Calu3 (cell line): ENCODE measurements at regions not wholly inside any gene's neighbourhood (a gene's known extent, or its start where the extent isn't known, plus 50 kb on each side); places are given as distances from the start of the nearest gene placed in this dataset.
"Not testable (repeated sequence)": the region's sequence is repeated elsewhere in the genome, so short reads cannot be mapped to it uniquely, and the experiment has no call there.

Experiments
- BruUV-seq: library from RNA; stranded (reverse); fragments of 400-500 nt; replicated peaks from 2 replicates; lab custom pipeline; 2021; lab: Mats Ljungman, UMichigan
- CTCF ChIA-PET: fragments of 300-600 bp; sonication (Branson Sonifier 250); formaldehyde crosslinking; loops from one replicate; lab custom pipeline; 2022; ENCODE audit warnings: antibody characterized with exemption; lab: Charles Lee
- DNase-seq: peaks from one replicate; pipeline ENCODE4 v3.0.0; 2022
- H3K27ac Mint-ChIP-seq: one replicate; pipeline ENCODE4 v1.8.0; 2022; ENCODE audit warnings: mixed read lengths; ENCODE audit not compliant: unreplicated experiment
- H3K27me3 Mint-ChIP-seq: one replicate; pipeline ENCODE4 v1.8.0; 2022; ENCODE audit warnings: mixed read lengths; ENCODE audit not compliant: unreplicated experiment
- H3K36me3 Mint-ChIP-seq: one replicate; pipeline ENCODE4 v1.8.0; 2022; ENCODE audit warnings: mild to moderate bottlenecking, moderate library complexity, mixed read lengths; ENCODE audit not compliant: insufficient read depth, unreplicated experiment
- H3K4me1 Mint-ChIP-seq: one replicate; pipeline ENCODE4 v1.8.0; 2022; ENCODE audit warnings: mild to moderate bottlenecking, low read depth, mixed read lengths; ENCODE audit not compliant: unreplicated experiment
- H3K4me3 Mint-ChIP-seq: one replicate; pipeline ENCODE4 v1.8.0; 2022; ENCODE audit warnings: mild to moderate bottlenecking, low read depth, moderate library complexity, mixed read lengths; ENCODE audit not compliant: unreplicated experiment
- H3K9me3 Mint-ChIP-seq: one replicate; pipeline ENCODE4 v1.8.0; 2022; ENCODE audit warnings: low read depth, mixed read lengths; ENCODE audit not compliant: unreplicated experiment
- intact Hi-C: fragments of 100-400 bp; cut with micrococcal nuclease; formaldehyde crosslinking; loops from one replicate; pipeline ENCODE4 v1.10.0; 2022; ENCODE audit not compliant: unreplicated experiment
- TF ChIP-seq, protein P1 (sequence below): fragments of 200-600 bp; IDR thresholded peaks from one replicate; pipeline ENCODE4 v1.8.0; 2022; ENCODE audit warnings: antibody characterized with exemption; ENCODE audit not compliant: unreplicated experiment

DNA sequence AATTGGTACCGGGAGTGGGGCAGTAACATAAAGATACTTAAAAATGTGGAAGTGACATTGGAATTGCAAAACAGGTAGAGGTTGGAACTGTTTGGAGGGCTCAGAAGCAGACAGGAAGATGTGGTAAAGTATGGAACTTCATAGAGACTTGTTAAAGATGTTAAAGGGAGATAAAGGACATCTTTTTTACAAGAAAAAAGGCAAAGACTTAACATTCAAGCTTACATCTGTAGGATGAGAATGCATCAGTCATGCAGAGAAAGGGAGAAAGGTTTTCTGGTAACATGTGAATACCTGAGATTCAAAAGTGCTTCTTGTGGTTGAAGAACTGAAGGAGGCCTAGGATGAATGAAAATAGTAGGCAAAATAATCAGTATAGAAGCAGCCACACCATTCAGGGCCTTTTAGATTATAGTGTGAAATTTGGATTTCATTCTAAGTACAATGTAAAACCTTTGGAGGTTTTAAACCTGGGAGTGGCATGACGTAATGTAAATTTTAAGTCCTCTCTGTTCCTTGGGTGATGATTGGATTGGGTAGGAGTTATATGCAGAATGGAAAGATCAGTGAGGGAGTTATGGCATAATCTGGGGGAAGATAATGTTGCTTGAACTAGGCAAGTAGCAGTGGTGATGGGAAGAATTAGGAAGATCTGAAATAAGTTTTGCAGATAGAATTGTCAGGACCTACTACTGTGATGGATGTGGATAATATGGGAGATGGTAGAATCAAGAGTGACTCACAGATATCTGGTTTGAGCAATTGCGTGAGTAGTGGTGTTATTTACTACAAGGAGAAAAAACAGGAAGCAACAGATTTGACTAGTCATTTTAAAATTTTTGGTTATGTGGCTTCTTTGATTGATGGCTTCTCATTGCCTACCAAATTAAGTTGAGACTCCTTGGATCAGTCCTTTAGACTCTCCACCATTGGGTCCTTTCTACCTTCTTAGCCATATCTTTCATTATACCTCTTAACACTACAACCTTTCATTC lies 138.7 kb downstream of the VSIG4 start:
- Mint-ChIP-seq H3K36me3 (no peaks in the 10 kb centered on the region), H3K27me3 (no peaks in the 10 kb centered on the region), H3K9me3 (peaks cover 5% of the 10 kb centered on the region), H3K4me3 (no peak overlapping the region), H3K4me1 (no peaks in the 10 kb centered on the region), H3K27ac (no peak overlapping the region)
- CTCF ChIA-PET, result no interaction called here
- no TSS peak for BruUV-seq
- no peak for DNase-seq
- intact Hi-C loops, result no loop called here
- TF ChIP-seq, protein P1, sequence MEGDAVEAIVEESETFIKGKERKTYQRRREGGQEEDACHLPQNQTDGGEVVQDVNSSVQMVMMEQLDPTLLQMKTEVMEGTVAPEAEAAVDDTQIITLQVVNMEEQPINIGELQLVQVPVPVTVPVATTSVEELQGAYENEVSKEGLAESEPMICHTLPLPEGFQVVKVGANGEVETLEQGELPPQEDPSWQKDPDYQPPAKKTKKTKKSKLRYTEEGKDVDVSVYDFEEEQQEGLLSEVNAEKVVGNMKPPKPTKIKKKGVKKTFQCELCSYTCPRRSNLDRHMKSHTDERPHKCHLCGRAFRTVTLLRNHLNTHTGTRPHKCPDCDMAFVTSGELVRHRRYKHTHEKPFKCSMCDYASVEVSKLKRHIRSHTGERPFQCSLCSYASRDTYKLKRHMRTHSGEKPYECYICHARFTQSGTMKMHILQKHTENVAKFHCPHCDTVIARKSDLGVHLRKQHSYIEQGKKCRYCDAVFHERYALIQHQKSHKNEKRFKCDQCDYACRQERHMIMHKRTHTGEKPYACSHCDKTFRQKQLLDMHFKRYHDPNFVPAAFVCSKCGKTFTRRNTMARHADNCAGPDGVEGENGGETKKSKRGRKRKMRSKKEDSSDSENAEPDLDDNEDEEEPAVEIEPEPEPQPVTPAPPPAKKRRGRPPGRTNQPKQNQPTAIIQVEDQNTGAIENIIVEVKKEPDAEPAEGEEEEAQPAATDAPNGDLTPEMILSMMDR, result no peak

DNA sequence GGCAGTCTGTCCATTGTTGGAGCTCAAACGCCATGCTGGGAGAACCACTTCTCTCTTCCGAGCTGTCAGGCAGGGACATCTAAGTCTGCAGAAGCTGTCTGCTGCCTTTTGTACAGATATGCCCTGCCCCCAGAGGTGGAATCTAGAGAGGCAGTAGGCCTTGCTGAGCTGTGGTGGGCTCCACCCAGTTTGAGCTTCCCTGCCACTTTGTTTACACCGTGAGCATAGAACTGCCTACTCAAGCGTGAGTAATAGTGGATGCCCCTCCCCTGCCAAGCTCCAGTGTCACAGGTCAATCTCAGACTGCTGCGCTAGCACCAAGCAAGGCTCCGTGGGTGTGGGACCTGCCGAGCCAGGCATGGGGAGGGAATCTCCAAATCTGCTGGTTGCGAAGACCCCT lies 145.7 kb downstream of the VSIG4 start:
- Mint-ChIP-seq H3K27ac (no peak overlapping the region), H3K4me1 (no peaks in the 10 kb centered on the region), H3K4me3 (no peak overlapping the region), H3K27me3 (no peaks in the 10 kb centered on the region), H3K9me3 (peaks cover 4% of the 10 kb centered on the region), H3K36me3 (no peaks in the 10 kb centered on the region)
- BruUV-seq, result no TSS peak
- TF ChIP-seq, protein P1, result no peak
- intact Hi-C loops, result no loop called here
- peak; percentile 15 for DNase-seq
- CTCF ChIA-PET, result no interaction called here

DNA sequence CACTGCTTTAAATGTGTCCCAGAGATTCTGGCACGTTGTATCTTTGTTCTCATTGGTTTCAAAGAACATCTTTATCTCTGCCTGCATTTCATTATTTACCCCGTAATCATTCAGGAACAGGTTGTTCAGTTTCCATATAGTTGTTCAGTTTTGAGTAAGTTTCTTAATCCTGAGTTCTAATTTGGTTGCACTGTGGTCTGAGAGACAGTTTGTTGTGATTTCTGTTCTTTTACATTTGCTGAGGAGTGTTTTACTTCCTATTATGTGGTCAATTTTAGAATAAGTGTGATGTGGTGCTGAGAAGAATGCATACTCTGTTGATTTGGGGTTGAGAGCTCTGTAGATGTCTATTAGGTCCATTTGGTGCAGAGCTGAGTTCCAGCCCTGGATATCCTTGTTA lies 148.1 kb downstream of the VSIG4 start:
- H3K9me3 Mint-ChIP-seq, CTCF ChIA-PET, DNase-seq, H3K4me1 Mint-ChIP-seq, H3K36me3 Mint-ChIP-seq, intact Hi-C loops, BruUV-seq, H3K27me3 Mint-ChIP-seq, H3K27ac Mint-ChIP-seq, H3K4me3 Mint-ChIP-seq: not testable (repeated sequence)

- DNase-seq, H3K27me3 Mint-ChIP-seq, H3K27ac Mint-ChIP-seq, BruUV-seq, H3K9me3 Mint-ChIP-seq, CTCF ChIA-PET, H3K36me3 Mint-ChIP-seq, intact Hi-C loops, H3K4me1 Mint-ChIP-seq, H3K4me3 Mint-ChIP-seq: not testable (repeated sequence)
Measured at GRCh38 chrX:65888150-65888549, 151.7 kb downstream of the VSIG4 start.

GRCh38 chrX:65883556-65883955 lies 156.3 kb downstream of the VSIG4 start:
- TF ChIP-seq, protein P1, result no peak
- H3K27ac Mint-ChIP-seq, result no peak overlapping the region
- no peak overlapping the region for H3K4me3 Mint-ChIP-seq
- intact Hi-C loops, result no loop called here
- H3K9me3 Mint-ChIP-seq, result peaks cover under 1% of the 10 kb centered on the region
- CTCF ChIA-PET, result no interaction called here
- BruUV-seq, result no TSS peak
- H3K4me1 Mint-ChIP-seq, result no peaks in the 10 kb centered on the region
- H3K27me3 Mint-ChIP-seq, result no peaks in the 10 kb centered on the region
- H3K36me3 Mint-ChIP-seq, result no peaks in the 10 kb centered on the region
- no peak for DNase-seq
